GM18858 (cell line): ENCODE measurements at regions not wholly inside any gene's neighbourhood (a gene's known extent, or its start where the extent isn't known, plus 50 kb on each side); places are given as distances from the start of the nearest gene placed in this dataset.
"Not testable (repeated sequence)": the region's sequence is repeated elsewhere in the genome, so short reads cannot be mapped to it uniquely, and the experiment has no call there.

Source experiments
- ATAC-seq: cut with Tn5 transposase; IDR thresholded peaks from one replicate; pipeline ENCODE4 v1.9.1; 2021; ENCODE audit not compliant: unreplicated experiment

GRCh38 chr11:81222491-81222890 is 1511.2 kb downstream of the FAM181B start:
- no peak for ATAC-seq

- no peak for ATAC-seq
Observed at GRCh38 chr11:81220146-81220895, 1513.3 kb downstream of the FAM181B start.

- no peak for ATAC-seq
Observed at GRCh38 chr11:81219661-81220060, 1514.0 kb downstream of the FAM181B start.

- no peak for ATAC-seq
Observed at GRCh38 chr11:81218440-81218839, 1515.2 kb downstream of the FAM181B start.

- no peak for ATAC-seq
Observed at GRCh38 chr11:81211050-81211449, 1522.6 kb downstream of the FAM181B start.

- no peak for ATAC-seq
Observed at GRCh38 chr11:81207421-81208054, 1526.1 kb downstream of the FAM181B start.

- ATAC-seq, result no peak
Observed at GRCh38 chr11:81203876-81204275, 1529.8 kb downstream of the FAM181B start.

- ATAC-seq, result no peak
Observed at GRCh38 chr11:81197396-81197795, 1536.3 kb downstream of the FAM181B start.

GRCh38 chr11:81192516-81192915 is 1541.1 kb downstream of the FAM181B start:
- no peak for ATAC-seq

GRCh38 chr11:81190546-81190945 is 1543.1 kb downstream of the FAM181B start:
- no peak for ATAC-seq

- ATAC-seq, result not testable (repeated sequence)
Observed at GRCh38 chr11:81187033-81187432, 1546.6 kb downstream of the FAM181B start.

GRCh38 chr11:81174646-81175330 is 1558.9 kb downstream of the FAM181B start:
- ATAC-seq, result no peak

- no peak for ATAC-seq
Observed at GRCh38 chr11:81165164-81165563, 1568.5 kb downstream of the FAM181B start.

GRCh38 chr11:81159900-81160299 is 1573.8 kb downstream of the FAM181B start:
- no peak for ATAC-seq

GRCh38 chr11:81135570-81135969 is 1598.1 kb downstream of the FAM181B start:
- ATAC-seq, result no peak

GRCh38 chr11:81129618-81130017 is 1604.0 kb downstream of the FAM181B start:
- ATAC-seq, result no peak

- ATAC-seq, result no peak
Observed at GRCh38 chr11:81112718-81113117, 1620.9 kb downstream of the FAM181B start.

- ATAC-seq, result no peak
Observed at GRCh38 chr11:81104051-81104450, 1629.6 kb downstream of the FAM181B start.

- no peak for ATAC-seq
Observed at GRCh38 chr11:81098471-81098870, 1635.2 kb downstream of the FAM181B start.

GRCh38 chr11:81092522-81092921 is 1641.1 kb downstream of the FAM181B start:
- ATAC-seq, result no peak

GRCh38 chr11:81089242-81089641 is 1644.4 kb downstream of the FAM181B start:
- ATAC-seq, result no peak

- no peak for ATAC-seq
Observed at GRCh38 chr11:81080476-81080875, 1639.6 kb upstream of the TENM4 start.
